ENCODE measurements at regions not wholly inside any gene's neighbourhood (a gene's known extent, or its start where the extent isn't known, plus 50 kb on each side); places are given as distances from the start of the nearest gene placed in this dataset.

DNA sequence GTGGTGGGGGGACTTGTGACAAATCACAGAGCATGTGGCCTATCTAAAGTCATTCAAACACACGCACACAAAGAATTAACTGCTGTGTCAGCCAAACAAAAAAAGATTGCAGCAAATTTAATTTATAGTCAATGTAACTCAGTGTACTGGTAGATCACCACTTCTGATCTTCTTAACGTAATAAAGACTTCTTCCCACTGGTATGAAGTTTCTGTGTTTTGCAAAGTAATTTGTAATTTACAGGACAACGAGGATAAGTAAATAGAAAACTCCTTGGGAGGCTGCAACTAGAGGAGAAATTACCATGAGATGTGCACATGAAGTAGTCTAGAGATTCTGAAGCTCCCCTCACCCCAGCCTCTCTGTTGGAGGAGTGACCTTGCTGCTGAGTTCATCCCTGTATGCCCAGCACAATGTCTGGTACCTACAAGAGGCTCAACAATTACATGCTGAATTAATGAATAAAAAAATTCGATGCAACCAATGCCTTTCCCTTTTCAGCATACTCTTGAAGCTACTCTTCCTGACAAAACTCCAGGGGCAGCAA, 207.3 kb downstream of the ARRDC4 start:
- H3K4me2 ChIP-seq (ENCODE audit: low read length) = no peak overlapping the region
- Mint-ChIP-seq H3K4me3 (ENCODE audit: unreplicated experiment) (no peak overlapping the region), H3K27me3 (ENCODE audit: low read depth, unreplicated experiment) (peaks cover 2% of the 10 kb centered on the region), H3K4me1 (ENCODE audit: low read depth, unreplicated experiment) (no peaks in the 10 kb centered on the region), H3K9me3 (ENCODE audit: unreplicated experiment) (no peaks in the 10 kb centered on the region), H3K27ac (ENCODE audit: unreplicated experiment) (no peak overlapping the region), H3K36me3 (ENCODE audit: low read depth, unreplicated experiment) (no peaks in the 10 kb centered on the region)
- DNase-seq (ENCODE audit: low read depth) = no peak
- H4K20me1 ChIP-seq (ENCODE audit: insufficient read depth, low read length) = no peaks in the 10 kb centered on the region
- TF ChIP-seq EZH2 (IDR thresholded peaks at IDR 0.05; ENCODE audit: insufficient read depth, low read length) (no peak), CTCF (IDR thresholded peaks at IDR 0.05; ENCODE audit: insufficient read depth, low read depth, low read length) (no peak)
- H3K4me3 ChIP-seq (ENCODE audit: insufficient read depth, low read depth, low read length) = no peak overlapping the region
- no peak overlapping the region for H2AFZ ChIP-seq (ENCODE audit: low read depth, low read length)
- no peaks in the 10 kb centered on the region for H3K27me3 ChIP-seq (ENCODE audit: insufficient read depth, low read length)
- H3K4me1 ChIP-seq (ENCODE audit: insufficient read depth, low read length) = no peaks in the 10 kb centered on the region
- H3K27ac ChIP-seq (ENCODE audit: low read depth, low read length) = no peak overlapping the region
- H3K9me3 ChIP-seq (ENCODE audit: insufficient read depth, low read depth, low read length) = no peaks in the 10 kb centered on the region
- no peaks in the 10 kb centered on the region for H3K36me3 ChIP-seq (ENCODE audit: insufficient read depth, low read length)
- FAIRE-seq = no peak
- H3K9ac ChIP-seq (ENCODE audit: low read length) = no peak overlapping the region
- H3K79me2 ChIP-seq (ENCODE audit: insufficient read depth, low read length) = no peaks in the 10 kb centered on the region

DNA sequence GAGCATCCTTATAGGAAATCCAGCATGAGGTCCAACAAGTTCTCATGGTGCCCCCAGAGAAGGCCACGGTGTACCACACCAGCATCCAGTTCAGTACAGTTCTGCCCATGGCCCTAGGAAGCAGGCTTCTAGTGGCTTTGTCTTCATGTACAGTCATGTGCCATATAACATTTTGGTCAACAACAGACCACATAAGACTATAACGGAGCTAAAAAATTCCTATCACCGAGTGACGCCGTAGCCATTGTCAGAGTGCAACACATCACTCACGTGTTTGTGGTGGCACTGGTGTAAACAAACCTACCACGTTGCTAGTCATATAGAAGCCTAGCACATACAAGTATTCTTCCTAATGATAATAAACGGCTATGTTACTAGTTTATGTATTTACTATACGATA, 209.0 kb downstream of the ARRDC4 start:
- Histone ChIP-seq H3K4me3 (ENCODE audit: insufficient read depth, low read depth, low read length) (no peak overlapping the region), H3K27me3 (ENCODE audit: insufficient read depth, low read length) (no peaks in the 10 kb centered on the region), H3K4me1 (ENCODE audit: insufficient read depth, low read length) (no peaks in the 10 kb centered on the region), H3K9ac (ENCODE audit: low read length) (no peak overlapping the region), H3K9me3 (ENCODE audit: insufficient read depth, low read depth, low read length) (no peaks in the 10 kb centered on the region), H3K79me2 (ENCODE audit: insufficient read depth, low read length) (no peaks in the 10 kb centered on the region), H2AFZ (ENCODE audit: low read depth, low read length) (no peak overlapping the region), H3K27ac (ENCODE audit: low read depth, low read length) (no peak overlapping the region), H4K20me1 (ENCODE audit: insufficient read depth, low read length) (no peaks in the 10 kb centered on the region), H3K36me3 (ENCODE audit: insufficient read depth, low read length) (no peaks in the 10 kb centered on the region), H3K4me2 (ENCODE audit: low read length) (no peak overlapping the region)
- no peaks in the 10 kb centered on the region for H3K4me1 Mint-ChIP-seq (ENCODE audit: low read depth, unreplicated experiment)
- H3K27ac Mint-ChIP-seq (ENCODE audit: unreplicated experiment) = peak overlapping the region; percentile 50
- peaks cover 7% of the 10 kb centered on the region for H3K27me3 Mint-ChIP-seq (ENCODE audit: low read depth, unreplicated experiment)
- no peak overlapping the region for H3K4me3 Mint-ChIP-seq (ENCODE audit: unreplicated experiment)
- FAIRE-seq (no peak), DNase-seq (ENCODE audit: low read depth) (no peak)
- TF ChIP-seq EZH2 (IDR thresholded peaks at IDR 0.05; ENCODE audit: insufficient read depth, low read length) = no peak
- H3K36me3 Mint-ChIP-seq (ENCODE audit: low read depth, unreplicated experiment) = no peaks in the 10 kb centered on the region
- no peaks in the 10 kb centered on the region for H3K9me3 Mint-ChIP-seq (ENCODE audit: unreplicated experiment)

- Histone ChIP-seq H3K79me2 (ENCODE audit: insufficient read depth, low read length) (no peaks in the 10 kb centered on the region), H3K9me3 (ENCODE audit: insufficient read depth, low read depth, low read length) (no peaks in the 10 kb centered on the region), H3K36me3 (ENCODE audit: insufficient read depth, low read length) (no peaks in the 10 kb centered on the region), H4K20me1 (ENCODE audit: insufficient read depth, low read length) (no peaks in the 10 kb centered on the region), H3K4me2 (ENCODE audit: low read length) (no peak overlapping the region), H3K9ac (ENCODE audit: low read length) (no peak overlapping the region), H2AFZ (ENCODE audit: low read depth, low read length) (no peak overlapping the region), H3K4me3 (ENCODE audit: insufficient read depth, low read depth, low read length) (no peak overlapping the region), H3K27ac (ENCODE audit: low read depth, low read length) (no peak overlapping the region), H3K4me1 (ENCODE audit: insufficient read depth, low read length) (no peaks in the 10 kb centered on the region), H3K27me3 (ENCODE audit: insufficient read depth, low read length) (peaks cover 2% of the 10 kb centered on the region)
- Mint-ChIP-seq H3K4me3 (ENCODE audit: unreplicated experiment) (no peak overlapping the region), H3K4me1 (ENCODE audit: low read depth, unreplicated experiment) (no peaks in the 10 kb centered on the region), H3K36me3 (ENCODE audit: low read depth, unreplicated experiment) (no peaks in the 10 kb centered on the region), H3K27ac (ENCODE audit: unreplicated experiment) (no peak overlapping the region), H3K27me3 (ENCODE audit: low read depth, unreplicated experiment) (peaks cover 14% of the 10 kb centered on the region), H3K9me3 (ENCODE audit: unreplicated experiment) (no peaks in the 10 kb centered on the region)
- no peak for TF ChIP-seq CTCF (IDR thresholded peaks at IDR 0.05; ENCODE audit: insufficient read depth, low read depth, low read length)
- TF ChIP-seq EZH2 (IDR thresholded peaks at IDR 0.05; ENCODE audit: insufficient read depth, low read length) = no peak
- DNase-seq (ENCODE audit: low read depth) (no peak), FAIRE-seq (no peak)
Observed at GRCh38 chr15:98174286-98174685, 213.8 kb downstream of the ARRDC4 start.
